Lung (tissue), 11 donors: ENCODE measurements at regions not wholly inside any gene's neighbourhood (a gene's known extent, or its start where the extent isn't known, plus 50 kb on each side); places are given as distances from the start of the nearest gene placed in this dataset.

Source experiments
- ATAC-seq: fragments of 200-7000 bp; cut with Tn5 transposase; one replicate; pipeline ENCODE4 v1.9.1; 2020; ENCODE audit warnings: moderate number of reproducible peaks; ENCODE audit not compliant: insufficient read depth, low FRiP score
- DNase-seq, 3 donors: peaks; one replicate each; pipeline ENCODE4 v3.0.0-alpha.2; 2013 to 2017
- H3K27ac ChIP-seq, 2 donors: one replicate each; pipeline ENCODE4 v1.5.1; 2013; ENCODE audit warnings: mild to moderate bottlenecking in 2 of 2, moderate library complexity in 2 of 2, control low read depth in 1 of 2, inconsistent platforms in 1 of 2, low read depth in 1 of 2, low read length in 1 of 2
- H3K27me3 ChIP-seq, 3 donors: one replicate each; pipeline ENCODE4 v1.5.1; 2013; ENCODE audit warnings: low read length in 2 of 3; ENCODE audit not compliant: control insufficient read depth in 3 of 3, insufficient read depth in 3 of 3
- H3K36me3 ChIP-seq, 4 donors: one replicate each; pipeline ENCODE4 v1.5.1; 2013; ENCODE audit warnings: low read length in 4 of 4, mild to moderate bottlenecking in 1 of 4, moderate library complexity in 1 of 4; ENCODE audit not compliant: control insufficient read depth in 4 of 4, insufficient read depth in 4 of 4
- H3K4me1 ChIP-seq, 5 donors: one replicate each; pipeline ENCODE4 v1.5.1; 2013; ENCODE audit warnings: low read length in 5 of 5, mild to moderate bottlenecking in 2 of 5, moderate library complexity in 1 of 5; ENCODE audit not compliant: control insufficient read depth in 5 of 5, insufficient read depth in 5 of 5
- H3K4me3 ChIP-seq: one replicate; pipeline ENCODE4 v1.5.1; 2013; ENCODE audit warnings: mild to moderate bottlenecking, control low read depth, moderate library complexity
- H3K9ac ChIP-seq, 2 donors: one replicate each; pipeline ENCODE4 v1.5.1; 2013; ENCODE audit warnings: low read length in 2 of 2, control low read depth in 1 of 2; ENCODE audit not compliant: insufficient read depth in 1 of 2
- H3K9me3 ChIP-seq, 4 donors: one replicate each; pipeline ENCODE4 v1.5.1; 2013; ENCODE audit warnings: low read length in 3 of 4, mild to moderate bottlenecking in 1 of 4, moderate library complexity in 1 of 4; ENCODE audit not compliant: control insufficient read depth in 4 of 4, insufficient read depth in 3 of 4
- CTCF ChIP-seq: IDR thresholded peaks from 2 replicates; pipeline ENCODE4 v1.5.1; 2012; ENCODE audit warnings: mild to moderate bottlenecking; ENCODE audit errors: control extremely low read depth, extremely low read depth
- WGBS, 2 donors: extraction: QIAGEN DNeasy Blood & Tissue Kit; methylation state at CpG; one replicate each; pipeline ENCODE4 v1.1.7; 2013; 5-methylcytosine and 5-hydroxymethylcytosine counted together
- donor health status: control.
- donor health status: control.
- donor health status: Bipolar disorder and iron deficiency.
- donor health status: healthy.
- donor health status: DM: yes; HTN: yes; CAD: no.

DNA sequence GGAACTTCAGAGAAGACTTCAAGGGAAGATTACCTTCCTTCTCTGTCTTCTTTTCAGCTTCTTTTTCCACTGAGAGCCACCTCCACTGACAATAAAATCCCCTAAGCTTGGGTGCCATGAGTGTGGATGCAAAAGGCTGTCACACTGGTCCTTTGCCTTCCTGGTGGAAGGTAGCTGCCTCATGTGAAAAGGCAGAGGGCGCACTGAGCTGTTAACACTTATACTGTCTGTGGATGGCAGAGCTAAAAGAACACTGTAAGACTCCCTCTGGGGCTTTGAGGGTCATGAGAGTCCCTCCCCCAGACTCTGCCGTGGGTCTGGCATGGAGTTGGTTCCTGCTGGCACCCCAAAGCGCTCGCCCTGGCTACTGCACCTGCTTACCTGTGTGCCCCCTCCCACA, 536.7 kb upstream of the IMPG1 start:
- DNase-seq (no peak), ATAC-seq (no peak)
- H3K27ac ChIP-seq: no peak overlapping the region
- 74 to 88% methylated on average over 4 of the region's 4 CpGs for WGBS, 2 donors
- TF ChIP-seq CTCF: no peak
- no peaks in the 10 kb centered on the region for H3K4me1 ChIP-seq
- no peak overlapping the region for H3K4me3 ChIP-seq
- no peaks in the 10 kb centered on the region for H3K36me3 ChIP-seq
- H3K9me3 ChIP-seq: peaks cover 0 to 5% (median 0%) of the 10 kb centered on the region in 4 donors
- no peaks in the 10 kb centered on the region for H3K27me3 ChIP-seq
- no peak overlapping the region for H3K9ac ChIP-seq

GRCh38 chr6:76594109-76594508, 521.6 kb upstream of the IMPG1 start:
- H3K27ac ChIP-seq: no peak overlapping the region
- H3K4me1 ChIP-seq: no peaks in the 10 kb centered on the region
- H3K9me3 ChIP-seq: peaks cover 0 to 5% (median under 1%) of the 10 kb centered on the region in 4 donors
- no peak for ATAC-seq
- no peaks in the 10 kb centered on the region for H3K36me3 ChIP-seq
- H3K27me3 ChIP-seq: no peaks in the 10 kb centered on the region
- no peak overlapping the region for H3K9ac ChIP-seq
- TF ChIP-seq CTCF: no peak
- no peak for DNase-seq
- H3K4me3 ChIP-seq: no peak overlapping the region
- 68 to 72% methylated on average over 3 of the region's 3 CpGs for WGBS, 2 donors

DNA sequence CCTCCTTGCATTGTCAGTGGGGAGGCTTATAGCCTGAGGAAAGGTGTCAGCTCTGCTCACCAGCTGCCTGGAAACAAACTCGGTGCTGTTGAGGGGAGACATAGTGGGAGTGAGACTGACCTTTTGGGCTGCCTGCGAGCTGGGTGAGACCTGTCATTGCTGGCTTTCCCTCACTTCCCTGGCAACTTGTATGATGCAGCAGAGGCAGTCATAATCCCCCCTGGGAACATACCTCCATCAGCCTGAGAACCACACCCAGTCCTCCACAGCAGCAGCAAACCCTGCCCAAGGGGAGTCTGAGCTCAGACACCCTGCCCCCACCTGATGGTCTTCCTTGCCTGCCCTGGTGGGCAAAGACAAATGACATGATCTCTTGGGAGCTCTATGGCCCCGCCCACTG, 521.2 kb upstream of the IMPG1 start:
- Histone ChIP-seq H3K4me1 (no peaks in the 10 kb centered on the region), H3K36me3 (no peaks in the 10 kb centered on the region), H3K27ac (no peak overlapping the region), H3K27me3 (no peaks in the 10 kb centered on the region), H3K4me3 (no peak overlapping the region), H3K9me3 (peaks cover 0 to 5% (median under 1%) of the 10 kb centered on the region in 4 donors), H3K9ac (no peak overlapping the region)
- no peak for TF ChIP-seq CTCF
- no peak for DNase-seq
- WGBS, 2 donors: 70 to 76% methylated on average over 3 of the region's 3 CpGs
- no peak for ATAC-seq

DNA sequence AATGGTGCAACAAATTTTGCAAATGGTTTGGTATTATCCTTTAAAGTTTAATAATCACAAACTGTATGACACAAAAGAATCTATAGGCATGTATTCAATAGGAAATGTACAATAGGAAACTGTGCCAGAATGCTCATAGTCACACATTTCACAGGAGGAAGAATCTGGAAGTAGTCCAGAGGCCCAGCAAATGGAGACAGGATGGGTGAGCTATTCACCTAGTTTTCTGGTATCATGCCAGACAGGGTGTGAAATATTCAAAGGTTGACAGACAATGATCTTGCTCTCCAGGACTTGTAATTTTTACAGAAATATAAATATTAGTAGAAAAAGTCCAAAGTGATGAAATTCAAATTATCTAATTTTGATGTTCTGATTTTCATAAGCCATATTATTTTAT, 520.1 kb upstream of the IMPG1 start:
- DNase-seq (peak in 2 of 3 donors; percentile 1 to 8), ATAC-seq (no peak)
- no peak for TF ChIP-seq CTCF

More for the DNA sequence above, 520.1 kb upstream of the IMPG1 start:
- H3K27ac ChIP-seq: no peak overlapping the region
- H3K27me3 ChIP-seq: no peaks in the 10 kb centered on the region
- no peaks in the 10 kb centered on the region for H3K4me1 ChIP-seq
- no peak overlapping the region for H3K9ac ChIP-seq
- H3K36me3 ChIP-seq: no peaks in the 10 kb centered on the region
- peaks cover 0 to 5% (median under 1%) of the 10 kb centered on the region in 4 donors for H3K9me3 ChIP-seq
- no peak overlapping the region for H3K4me3 ChIP-seq
